ENCODE measurements at regions not wholly inside any gene's neighbourhood (a gene's known extent, or its start where the extent isn't known, plus 50 kb on each side); places are given as distances from the start of the nearest gene placed in this dataset.
"Not testable (repeated sequence)": the region's sequence is repeated elsewhere in the genome, so short reads cannot be mapped to it uniquely, and the experiment has no call there.

DNA sequence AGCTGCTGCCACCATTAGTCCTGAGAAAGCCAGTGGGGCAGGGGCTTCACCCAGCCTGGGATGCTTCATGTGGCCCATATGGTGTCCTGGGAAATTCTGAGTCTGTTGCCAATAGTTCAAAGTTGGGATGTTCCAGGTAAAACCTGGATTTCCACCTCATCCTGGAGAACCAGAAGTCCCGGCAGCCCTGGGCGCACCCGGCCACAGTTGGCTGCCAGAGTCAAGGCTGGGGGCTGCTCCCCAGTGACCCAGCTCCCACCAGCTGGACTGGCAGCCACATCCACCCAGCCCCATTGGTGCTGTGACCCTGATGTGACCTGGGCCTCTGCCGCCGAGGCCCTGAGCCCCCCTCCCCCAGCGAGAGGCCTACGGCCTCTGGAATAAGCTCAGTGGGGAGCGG is 336.1 kb downstream of the ADGRD1 start:
- TF ChIP-seq, protein P1, sequence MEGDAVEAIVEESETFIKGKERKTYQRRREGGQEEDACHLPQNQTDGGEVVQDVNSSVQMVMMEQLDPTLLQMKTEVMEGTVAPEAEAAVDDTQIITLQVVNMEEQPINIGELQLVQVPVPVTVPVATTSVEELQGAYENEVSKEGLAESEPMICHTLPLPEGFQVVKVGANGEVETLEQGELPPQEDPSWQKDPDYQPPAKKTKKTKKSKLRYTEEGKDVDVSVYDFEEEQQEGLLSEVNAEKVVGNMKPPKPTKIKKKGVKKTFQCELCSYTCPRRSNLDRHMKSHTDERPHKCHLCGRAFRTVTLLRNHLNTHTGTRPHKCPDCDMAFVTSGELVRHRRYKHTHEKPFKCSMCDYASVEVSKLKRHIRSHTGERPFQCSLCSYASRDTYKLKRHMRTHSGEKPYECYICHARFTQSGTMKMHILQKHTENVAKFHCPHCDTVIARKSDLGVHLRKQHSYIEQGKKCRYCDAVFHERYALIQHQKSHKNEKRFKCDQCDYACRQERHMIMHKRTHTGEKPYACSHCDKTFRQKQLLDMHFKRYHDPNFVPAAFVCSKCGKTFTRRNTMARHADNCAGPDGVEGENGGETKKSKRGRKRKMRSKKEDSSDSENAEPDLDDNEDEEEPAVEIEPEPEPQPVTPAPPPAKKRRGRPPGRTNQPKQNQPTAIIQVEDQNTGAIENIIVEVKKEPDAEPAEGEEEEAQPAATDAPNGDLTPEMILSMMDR (IDR thresholded peaks at IDR 0.05; ENCODE audit: insufficient read depth, low read length), result not testable (repeated sequence)
- TF ChIP-seq, protein P2, sequence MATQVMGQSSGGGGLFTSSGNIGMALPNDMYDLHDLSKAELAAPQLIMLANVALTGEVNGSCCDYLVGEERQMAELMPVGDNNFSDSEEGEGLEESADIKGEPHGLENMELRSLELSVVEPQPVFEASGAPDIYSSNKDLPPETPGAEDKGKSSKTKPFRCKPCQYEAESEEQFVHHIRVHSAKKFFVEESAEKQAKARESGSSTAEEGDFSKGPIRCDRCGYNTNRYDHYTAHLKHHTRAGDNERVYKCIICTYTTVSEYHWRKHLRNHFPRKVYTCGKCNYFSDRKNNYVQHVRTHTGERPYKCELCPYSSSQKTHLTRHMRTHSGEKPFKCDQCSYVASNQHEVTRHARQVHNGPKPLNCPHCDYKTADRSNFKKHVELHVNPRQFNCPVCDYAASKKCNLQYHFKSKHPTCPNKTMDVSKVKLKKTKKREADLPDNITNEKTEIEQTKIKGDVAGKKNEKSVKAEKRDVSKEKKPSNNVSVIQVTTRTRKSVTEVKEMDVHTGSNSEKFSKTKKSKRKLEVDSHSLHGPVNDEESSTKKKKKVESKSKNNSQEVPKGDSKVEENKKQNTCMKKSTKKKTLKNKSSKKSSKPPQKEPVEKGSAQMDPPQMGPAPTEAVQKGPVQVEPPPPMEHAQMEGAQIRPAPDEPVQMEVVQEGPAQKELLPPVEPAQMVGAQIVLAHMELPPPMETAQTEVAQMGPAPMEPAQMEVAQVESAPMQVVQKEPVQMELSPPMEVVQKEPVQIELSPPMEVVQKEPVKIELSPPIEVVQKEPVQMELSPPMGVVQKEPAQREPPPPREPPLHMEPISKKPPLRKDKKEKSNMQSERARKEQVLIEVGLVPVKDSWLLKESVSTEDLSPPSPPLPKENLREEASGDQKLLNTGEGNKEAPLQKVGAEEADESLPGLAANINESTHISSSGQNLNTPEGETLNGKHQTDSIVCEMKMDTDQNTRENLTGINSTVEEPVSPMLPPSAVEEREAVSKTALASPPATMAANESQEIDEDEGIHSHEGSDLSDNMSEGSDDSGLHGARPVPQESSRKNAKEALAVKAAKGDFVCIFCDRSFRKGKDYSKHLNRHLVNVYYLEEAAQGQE (IDR thresholded peaks at IDR 0.05; ENCODE audit: insufficient replicate concordance, low read depth), result not testable (repeated sequence)
- not testable (repeated sequence) for TF ChIP-seq POLR2AphosphoS5 (IDR thresholded peaks at IDR 0.05; ENCODE audit: low read depth); GABPA (IDR thresholded peaks at IDR 0.05; ENCODE audit: low read depth); SPI1 (IDR thresholded peaks at IDR 0.05; ENCODE audit: borderline replicate concordance, low read depth)
